HFFc6 (cell line): ENCODE measurements at regions not wholly inside any gene's neighbourhood (a gene's known extent, or its start where the extent isn't known, plus 50 kb on each side); places are given as distances from the start of the nearest gene placed in this dataset.

Source experiments
- DNase-seq: peaks from one replicate; pipeline ENCODE4 v3.0.0-alpha.2; 2018
- H3K27ac Mint-ChIP-seq: 2 replicates; pipeline ENCODE4 v1.8.0; 2020; ENCODE audit warnings: mild to moderate bottlenecking, mixed read lengths
- H3K27me3 Mint-ChIP-seq: 2 replicates; pipeline ENCODE4 v1.8.0; 2021; ENCODE audit warnings: mild to moderate bottlenecking, moderate library complexity, mixed read lengths; ENCODE audit not compliant: insufficient read depth
- H3K36me3 Mint-ChIP-seq: 2 replicates; pipeline ENCODE4 v1.8.0; 2021; ENCODE audit warnings: low read depth, mixed read lengths
- H3K4me1 Mint-ChIP-seq: 2 replicates; pipeline ENCODE4 v1.8.0; 2020; ENCODE audit warnings: low read depth, mixed read lengths
- H3K4me3 Mint-ChIP-seq: 2 replicates; pipeline ENCODE4 v1.8.0; 2020; ENCODE audit warnings: mild to moderate bottlenecking, moderate library complexity, mixed read lengths
- H3K9me3 Mint-ChIP-seq: 2 replicates; pipeline ENCODE4 v1.8.0; 2020; ENCODE audit warnings: mild to moderate bottlenecking, mixed read lengths
- CTCF ChIP-seq: fragments of 200-600 bp; sonication (generic); IDR thresholded peaks from 2 replicates; pipeline ENCODE4 v1.5.0; 2021; ENCODE audit warnings: antibody characterized with exemption, mild to moderate bottlenecking

- Mint-ChIP-seq H3K27ac (no peak overlapping the region), H3K4me3 (no peak overlapping the region), H3K36me3 (no peaks in the 10 kb centered on the region), H3K9me3 (peaks cover 23% of the 10 kb centered on the region), H3K27me3 (no peaks in the 10 kb centered on the region), H3K4me1 (no peaks in the 10 kb centered on the region)
- DNase-seq: no peak
- TF ChIP-seq CTCF: no peak
These were observed 368.6 kb upstream of the USP15 start for GRCh38 chr12:61891632-61892031.

- H3K9me3 Mint-ChIP-seq: peaks cover 39% of the 10 kb centered on the region
- no peak overlapping the region for H3K4me3 Mint-ChIP-seq
- H3K27ac Mint-ChIP-seq: no peak overlapping the region
- no peak for TF ChIP-seq CTCF
- no peaks in the 10 kb centered on the region for H3K27me3 Mint-ChIP-seq
- DNase-seq: no peak
- peaks cover 6% of the 10 kb centered on the region; the same call in 1 of the 2 replicates for H3K36me3 Mint-ChIP-seq
- no peaks in the 10 kb centered on the region for H3K4me1 Mint-ChIP-seq
These were observed 366.0 kb upstream of the USP15 start for GRCh38 chr12:61894168-61894567.

- peaks cover 8% of the 10 kb centered on the region; the same call in 1 of the 2 replicates for H3K36me3 Mint-ChIP-seq
These were observed 363.8 kb upstream of the USP15 start for GRCh38 chr12:61896436-61896835.

GRCh38 chr12:61902403-61902802, 357.8 kb upstream of the USP15 start:
- peaks cover 52% of the 10 kb centered on the region for H3K9me3 Mint-ChIP-seq
- peaks cover 8% of the 10 kb centered on the region; the same call in 1 of the 2 replicates for H3K36me3 Mint-ChIP-seq
- H3K4me3 Mint-ChIP-seq: no peak overlapping the region
- H3K27me3 Mint-ChIP-seq: no peaks in the 10 kb centered on the region
- no peak overlapping the region for H3K27ac Mint-ChIP-seq
- H3K4me1 Mint-ChIP-seq: no peaks in the 10 kb centered on the region
- TF ChIP-seq CTCF: no peak
- DNase-seq: no peak

More at GRCh38 chr12:61896436-61896835, 363.8 kb upstream of the USP15 start:
- H3K9me3 Mint-ChIP-seq: peaks cover 40% of the 10 kb centered on the region
- no peaks in the 10 kb centered on the region for H3K4me1 Mint-ChIP-seq
- no peak overlapping the region for H3K4me3 Mint-ChIP-seq
- no peak for TF ChIP-seq CTCF
- H3K27ac Mint-ChIP-seq: no peak overlapping the region
- DNase-seq: no peak
- no peaks in the 10 kb centered on the region for H3K27me3 Mint-ChIP-seq

- 0 out of 2 replicates have a peak, but pooled peaks cover 4% of the 10 kb centered on the region for H3K36me3 Mint-ChIP-seq
- no peak for DNase-seq
- no peak for TF ChIP-seq CTCF
- H3K9me3 Mint-ChIP-seq: peaks cover 58% of the 10 kb centered on the region
- H3K27me3 Mint-ChIP-seq: no peaks in the 10 kb centered on the region
- H3K4me3 Mint-ChIP-seq: no peak overlapping the region
- no peaks in the 10 kb centered on the region for H3K4me1 Mint-ChIP-seq
- H3K27ac Mint-ChIP-seq: no peak overlapping the region
These were observed 349.1 kb upstream of the USP15 start for GRCh38 chr12:61911113-61911512.

GRCh38 chr12:61915420-61915819, 344.8 kb upstream of the USP15 start:
- Mint-ChIP-seq H3K27me3 (no peaks in the 10 kb centered on the region), H3K4me1 (no peaks in the 10 kb centered on the region), H3K27ac (no peak overlapping the region), H3K9me3 (peaks cover 49% of the 10 kb centered on the region), H3K4me3 (no peak overlapping the region), H3K36me3 (0 out of 2 replicates have a peak, but pooled peaks cover 4% of the 10 kb centered on the region)
- DNase-seq: no peak
- TF ChIP-seq CTCF: no peak
